ENCODE measurements at regions not wholly inside any gene's neighbourhood (a gene's known extent, or its start where the extent isn't known, plus 50 kb on each side); places are given as distances from the start of the nearest gene placed in this dataset.
"Not testable (repeated sequence)": the region's sequence is repeated elsewhere in the genome, so short reads cannot be mapped to it uniquely, and the experiment has no call there.

DNA sequence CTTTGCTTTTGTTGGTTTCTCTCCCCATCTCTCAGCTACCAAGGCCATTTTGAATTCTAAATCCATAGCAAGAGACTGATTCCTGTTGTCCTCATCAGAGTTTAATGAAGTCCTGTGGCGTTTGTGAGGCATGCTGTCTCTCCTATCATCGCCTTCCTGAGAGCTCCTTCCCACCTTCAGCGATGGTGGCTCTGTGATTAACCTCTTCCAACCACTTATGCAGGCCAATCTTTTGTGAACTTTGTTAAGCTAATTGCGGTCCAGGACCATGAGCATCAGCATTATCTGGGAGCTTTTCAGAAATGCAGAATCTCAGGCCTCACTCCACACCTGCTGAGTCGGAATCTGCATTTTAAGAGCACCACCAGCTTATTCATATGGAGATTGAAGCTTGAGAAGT, 272.5 kb upstream of the CDYL start:
- DNase-seq (ENCODE audit: low read depth in 3 of 3), result no peak

GRCh38 chr6:4496284-4496683, 279.9 kb upstream of the CDYL start:
- no peak for DNase-seq (ENCODE audit: low read depth in 3 of 3)

- DNase-seq (ENCODE audit: low read depth in 3 of 3), result no peak
Observed at GRCh38 chr6:4491501-4492260, 284.5 kb upstream of the CDYL start.

- DNase-seq (ENCODE audit: low read depth in 3 of 3), result no peak
Observed at GRCh38 chr6:4489538-4489937, 286.7 kb upstream of the CDYL start.

DNA sequence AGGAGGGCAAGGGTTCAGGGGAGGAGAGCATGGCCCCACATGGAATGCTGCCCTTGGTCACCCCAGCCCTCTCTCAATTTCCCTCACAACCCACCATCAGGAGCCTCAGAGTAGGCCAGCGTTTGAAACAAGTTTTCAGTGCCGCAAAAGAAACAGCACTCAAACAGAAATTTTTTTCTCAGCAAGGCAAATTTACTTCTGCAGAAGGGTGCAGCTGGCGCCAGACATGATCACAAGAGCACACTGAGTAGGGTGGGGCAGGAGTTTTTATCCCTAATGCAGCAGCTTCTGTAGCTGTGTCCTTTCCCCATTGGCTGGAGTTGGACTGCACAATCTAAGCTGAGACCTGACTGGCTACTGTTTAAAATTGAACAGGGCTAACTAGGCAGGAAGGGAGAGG, 287.8 kb upstream of the CDYL start:
- DNase-seq (ENCODE audit: low read depth in 3 of 3), result no peak

- no peak for DNase-seq (ENCODE audit: low read depth in 3 of 3)
Observed at GRCh38 chr6:4487538-4487937, 288.7 kb upstream of the CDYL start.

GRCh38 chr6:4486568-4487315, 289.5 kb upstream of the CDYL start:
- no peak for DNase-seq (ENCODE audit: low read depth in 3 of 3)

DNA sequence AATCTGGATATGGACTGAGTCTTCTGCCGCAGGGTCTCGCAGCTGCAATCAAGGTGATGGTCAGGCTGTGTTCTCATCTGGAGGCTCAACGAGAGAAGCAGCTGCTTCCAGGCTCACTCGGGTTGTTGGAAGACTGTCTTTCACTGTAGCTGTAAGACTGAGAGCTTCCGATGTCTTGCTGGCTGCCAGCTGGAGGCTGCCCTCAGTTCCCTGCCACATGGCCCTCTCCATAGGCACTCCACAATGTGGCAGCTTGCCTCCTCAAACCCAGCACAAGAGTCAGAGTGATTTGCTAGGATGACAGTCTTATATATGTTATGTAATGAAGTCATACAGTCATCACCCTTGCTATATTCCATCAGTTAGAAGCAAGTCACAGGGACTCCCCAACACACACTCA, 290.5 kb upstream of the CDYL start:
- DNase-seq (ENCODE audit: low read depth in 3 of 3), result no peak

- DNase-seq (ENCODE audit: low read depth in 3 of 3), result no peak
Observed at GRCh38 chr6:4482461-4482860, 293.7 kb upstream of the CDYL start.

DNA sequence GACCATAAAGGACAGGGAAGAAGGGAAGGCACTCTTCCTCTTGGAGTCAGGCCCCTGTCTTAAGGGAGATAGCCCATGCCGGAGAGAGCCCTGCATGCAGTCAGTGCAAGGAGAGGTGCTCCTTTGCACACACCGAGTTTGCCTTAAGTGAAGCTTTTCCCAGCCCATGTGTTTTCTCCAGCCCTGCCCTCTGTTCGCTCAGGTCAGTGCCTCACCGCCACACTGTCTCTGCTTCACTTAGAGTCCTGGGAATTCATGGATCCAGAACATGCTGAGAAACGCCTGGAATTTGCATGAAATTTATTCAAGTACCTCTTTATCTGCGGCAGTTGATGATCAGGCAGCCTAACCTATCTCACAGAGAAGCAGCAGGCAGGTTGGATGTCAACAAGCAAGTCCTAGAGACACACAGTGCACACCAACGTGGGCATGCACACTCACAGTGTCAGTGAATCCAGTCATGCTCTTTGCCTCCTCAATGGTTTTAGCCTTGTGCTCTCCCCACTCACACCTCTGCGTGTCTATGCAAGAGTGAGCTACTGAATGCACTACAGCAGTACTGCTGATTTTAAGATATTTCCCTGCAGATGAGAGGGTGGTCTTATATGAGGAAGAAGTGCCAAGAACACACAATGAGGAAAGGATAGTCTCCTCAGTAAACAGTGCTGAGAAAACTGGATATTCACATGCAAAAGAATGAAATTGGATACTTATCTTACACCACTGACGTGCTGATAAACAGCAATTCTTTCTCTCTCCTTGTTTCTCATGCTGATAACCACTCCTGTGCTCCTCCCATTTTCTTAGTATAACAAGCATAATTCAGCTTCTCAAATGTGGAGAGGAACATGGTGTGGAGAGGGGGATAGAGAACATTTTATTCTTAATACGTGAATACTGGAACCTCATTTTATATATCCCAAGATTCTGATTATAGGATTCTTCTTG, 295.1 kb upstream of the CDYL start:
- DNase-seq (ENCODE audit: low read depth in 3 of 3), result no peak

- DNase-seq (ENCODE audit: low read depth in 3 of 3), result no peak
Observed at GRCh38 chr6:4478098-4478497, 298.1 kb upstream of the CDYL start.

- no peak for DNase-seq (ENCODE audit: low read depth in 3 of 3)
Observed at GRCh38 chr6:4474810-4475209, 301.4 kb upstream of the CDYL start.

DNA sequence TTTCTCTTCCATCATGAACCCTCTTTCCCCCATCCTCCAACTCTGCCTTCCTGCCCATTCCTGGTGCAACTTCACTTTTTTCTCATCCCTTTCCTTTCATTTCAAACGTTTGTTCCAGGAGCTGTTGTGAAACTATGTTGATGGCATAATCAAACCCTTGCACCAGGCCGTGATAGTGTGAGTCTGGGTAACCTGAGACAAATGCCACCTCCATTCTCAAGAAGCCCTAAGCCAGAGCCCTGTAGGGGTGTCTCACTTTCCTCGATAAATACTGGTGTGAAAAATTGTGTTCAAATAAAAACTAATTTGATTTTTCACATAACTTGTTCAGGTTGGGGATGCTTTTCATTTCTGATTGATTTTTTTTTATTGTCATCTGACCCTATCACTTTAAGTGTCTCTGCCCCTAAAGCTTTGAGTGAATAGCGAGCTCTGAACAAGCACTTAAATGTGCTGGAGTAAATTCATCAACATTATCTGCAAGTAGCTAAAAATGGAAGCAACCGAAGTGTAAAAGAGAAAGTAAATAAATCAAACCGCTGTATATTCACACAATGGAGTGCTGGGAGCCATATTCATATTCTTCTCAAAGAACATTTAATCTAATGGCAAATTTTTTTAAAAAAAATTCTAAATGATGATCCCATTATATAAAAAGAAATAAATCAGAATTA, 303.1 kb upstream of the CDYL start:
- no peak for DNase-seq (ENCODE audit: low read depth in 3 of 3)

GRCh38 chr6:4472222-4472621, 304.0 kb upstream of the CDYL start:
- DNase-seq (ENCODE audit: low read depth in 3 of 3), result no peak

DNA sequence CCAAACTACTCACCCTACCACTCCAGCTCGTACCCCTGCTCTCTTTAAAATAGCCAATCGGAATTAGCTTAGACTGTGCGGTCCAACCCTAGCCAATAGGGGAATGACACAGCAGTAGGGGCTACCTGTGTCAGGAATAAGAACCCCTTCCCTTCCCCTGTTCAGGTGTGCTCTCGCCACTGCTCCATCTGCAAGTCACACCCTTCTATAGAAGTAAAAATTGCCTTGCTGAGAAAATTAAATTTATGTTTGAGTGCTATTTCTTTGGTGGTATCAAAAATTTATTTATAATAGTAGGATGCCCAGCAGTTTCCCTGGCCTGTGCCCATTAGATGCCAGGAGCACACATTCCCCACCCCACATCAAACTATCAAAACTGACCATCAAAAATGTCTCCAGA, 304.7 kb upstream of the CDYL start:
- DNase-seq (ENCODE audit: low read depth in 3 of 3), result not testable (repeated sequence)

DNA sequence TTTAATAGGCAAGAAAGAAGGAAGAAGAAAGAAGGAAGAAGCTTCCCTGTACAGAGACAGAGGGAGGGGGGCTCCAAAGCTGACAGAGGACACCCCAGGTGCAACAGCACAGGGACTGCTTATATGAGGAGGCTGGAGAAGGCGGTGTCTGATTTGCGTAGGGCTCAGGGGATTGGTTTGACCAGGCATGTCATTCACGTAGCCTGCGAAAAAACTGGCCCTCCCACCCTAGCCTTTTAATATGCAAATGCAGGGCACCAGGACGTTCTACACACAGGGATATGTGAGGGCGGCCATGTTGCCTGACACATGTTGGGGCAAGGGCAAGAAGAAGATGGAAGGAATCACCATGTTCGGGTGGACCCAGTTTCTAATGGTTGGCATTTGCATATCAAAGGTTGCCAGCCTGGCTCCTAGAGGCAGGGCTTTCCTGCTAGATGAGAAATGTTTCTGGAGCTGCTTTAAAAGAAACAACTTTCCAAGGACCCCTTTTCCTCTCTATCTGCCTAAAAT, 305.4 kb upstream of the CDYL start:
- DNase-seq (ENCODE audit: low read depth in 3 of 3), result no peak

- no peak for DNase-seq (ENCODE audit: low read depth in 3 of 3)
Observed at GRCh38 chr6:4466769-4467480, 309.3 kb upstream of the CDYL start.

GRCh38 chr6:4466261-4466660, 309.9 kb upstream of the CDYL start:
- DNase-seq (ENCODE audit: low read depth in 3 of 3), result no peak

DNA sequence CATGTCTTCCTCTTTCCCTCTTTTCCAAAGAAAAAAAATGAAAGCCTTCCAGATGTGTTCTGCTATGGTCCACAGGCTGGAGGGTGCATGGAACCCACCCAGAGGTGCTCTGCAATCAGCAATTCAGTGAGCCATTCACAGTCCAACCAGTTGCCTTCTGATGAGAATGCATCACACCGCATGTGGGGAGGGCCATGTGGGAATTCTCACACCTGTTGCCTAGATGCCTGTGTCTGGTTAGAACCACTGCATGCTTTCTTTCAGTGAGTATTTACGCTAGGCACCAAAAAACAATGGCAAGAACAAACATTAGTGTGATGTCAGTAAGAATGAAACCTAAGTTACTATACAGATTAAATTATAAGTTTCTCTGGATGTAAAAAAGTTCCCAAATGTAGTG, 311.6 kb upstream of the CDYL start:
- no peak for DNase-seq (ENCODE audit: low read depth in 3 of 3)

DNA sequence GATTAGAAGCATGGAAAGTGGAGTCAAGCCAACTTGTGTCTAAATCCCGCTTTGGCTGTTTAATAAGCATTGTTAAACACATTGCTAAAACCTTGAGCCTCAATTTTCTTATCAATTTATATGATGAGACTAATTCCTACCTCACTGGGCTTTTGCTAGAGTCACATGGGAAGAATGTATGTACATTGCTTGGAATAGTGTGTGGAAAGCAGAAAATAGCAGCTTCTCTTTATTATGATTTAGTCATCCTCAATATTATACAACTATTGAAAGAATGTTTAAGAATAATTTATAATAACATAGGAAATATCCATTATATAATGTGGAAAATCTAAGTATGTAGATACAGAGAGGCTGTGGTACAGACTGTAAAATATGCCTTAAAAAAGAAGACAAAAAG, 313.0 kb upstream of the CDYL start:
- no peak for DNase-seq (ENCODE audit: low read depth in 3 of 3)

Data from stimulated activated CD4-positive, alpha-beta T cell treated with anti-CD3 and anti-CD28 coated beads, TNF-alpha, amount 100 ng/mL, for 4 hours (primary cell).